SU-DHL-6 (cell line): ENCODE measurements at regions not wholly inside any gene's neighbourhood (a gene's known extent, or its start where the extent isn't known, plus 50 kb on each side); places are given as distances from the start of the nearest gene placed in this dataset.

Experiments
- CTCF ChIP-seq: fragments of 200-600 bp; sonication (generic); IDR thresholded peaks from one replicate; pipeline ENCODE4 v1.5.1; 2017; ENCODE audit warnings: antibody characterized with exemption, mild to moderate bottlenecking, low read length, moderate library complexity; ENCODE audit not compliant: insufficient read depth, poor library complexity, severe bottlenecking
- EZH2phosphoT487 ChIP-seq: fragments of 200-600 bp; sonication (generic), shearing (Covaris generic); conservative IDR thresholded peaks from 2 replicates; pipeline ENCODE4 v1.6.1; 2018; ENCODE audit warnings: mild to moderate bottlenecking, antibody characterized with exemption, low read length, moderate library complexity, mixed read lengths

- TF ChIP-seq CTCF (no peak), EZH2phosphoT487 (no peak)
Observed at GRCh38 chr10:131843089-131843595, 57.7 kb upstream of the PPP2R2D start.
